MG63 (cell line): ENCODE measurements at regions not wholly inside any gene's neighbourhood (a gene's known extent, or its start where the extent isn't known, plus 50 kb on each side); places are given as distances from the start of the nearest gene placed in this dataset.
"Not testable (repeated sequence)": the region's sequence is repeated elsewhere in the genome, so short reads cannot be mapped to it uniquely, and the experiment has no call there.

ENCODE experiments used
- DNase-seq: peaks from one replicate; pipeline ENCODE4 v3.0.0-alpha.2; 2020
- H3K27me3 ChIP-seq: fragments of 250-450 bp; sonication (Bioruptor Pico); 2 replicates; pipeline ENCODE4 v1.5.1; 2020; ENCODE audit warnings: mild to moderate bottlenecking, moderate library complexity
- H3K36me3 ChIP-seq: fragments of 250-450 bp; sonication (Bioruptor Pico); 2 replicates; pipeline ENCODE4 v1.5.1; 2020; ENCODE audit warnings: mild to moderate bottlenecking, moderate library complexity
- H3K4me3 ChIP-seq: fragments of 250-450 bp; sonication (Bioruptor Pico); 2 replicates; pipeline ENCODE4 v1.5.1; 2020; ENCODE audit warnings: mild to moderate bottlenecking, moderate library complexity
- H3K9me3 ChIP-seq: fragments of 250-450 bp; sonication (Bioruptor Pico); 2 replicates; pipeline ENCODE4 v1.5.1; 2020; ENCODE audit warnings: mild to moderate bottlenecking, moderate library complexity

GRCh38 chr1:199626228-199626627 is 401.3 kb upstream of the NR5A2 start:
- not testable (repeated sequence) for DNase-seq, H3K9me3 ChIP-seq, H3K36me3 ChIP-seq, H3K27me3 ChIP-seq, H3K4me3 ChIP-seq

- Histone ChIP-seq H3K27me3 (no peaks in the 10 kb centered on the region), H3K36me3 (no peaks in the 10 kb centered on the region), H3K4me3 (no peak overlapping the region), H3K9me3 (0 out of 2 replicates have a peak, but pooled peaks cover 4% of the 10 kb centered on the region)
- no peak for DNase-seq
Observed at GRCh38 chr1:199629624-199630023, 397.9 kb upstream of the NR5A2 start.

- 0 out of 2 replicates have a peak, but pooled peaks cover 2% of the 10 kb centered on the region for H3K9me3 ChIP-seq
- H3K36me3 ChIP-seq = no peaks in the 10 kb centered on the region
- no peaks in the 10 kb centered on the region for H3K27me3 ChIP-seq
- no peak overlapping the region for H3K4me3 ChIP-seq
- no peak for DNase-seq
Observed at GRCh38 chr1:199639453-199639852, 388.1 kb upstream of the NR5A2 start.

- DNase-seq = no peak
- H3K36me3 ChIP-seq = no peaks in the 10 kb centered on the region
- H3K27me3 ChIP-seq = no peaks in the 10 kb centered on the region
- H3K4me3 ChIP-seq = no peak overlapping the region
- no peaks in the 10 kb centered on the region for H3K9me3 ChIP-seq
Observed at GRCh38 chr1:199641531-199641930, 386.0 kb upstream of the NR5A2 start.

DNA sequence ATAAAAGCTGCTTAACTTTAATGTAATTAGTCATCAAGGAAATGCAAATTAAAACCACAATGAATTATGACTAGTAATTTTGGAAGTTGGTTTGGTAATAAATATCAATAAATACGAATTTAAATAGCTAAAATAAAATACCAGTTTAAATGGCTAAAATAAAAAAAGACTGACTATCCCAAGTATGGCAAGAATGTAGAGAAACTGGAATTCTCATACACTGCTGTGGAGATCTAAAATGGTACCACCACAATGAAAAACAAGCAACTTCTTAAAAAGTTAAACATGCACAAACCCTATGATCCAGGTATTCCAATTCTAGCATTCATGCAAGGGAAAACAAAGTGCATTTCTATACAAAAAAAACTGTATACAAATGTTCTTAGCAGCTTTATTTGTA is 382.6 kb upstream of the NR5A2 start:
- no peaks in the 10 kb centered on the region for H3K27me3 ChIP-seq
- no peak for DNase-seq
- H3K4me3 ChIP-seq = no peak overlapping the region
- H3K9me3 ChIP-seq = peaks cover 12% of the 10 kb centered on the region
- no peaks in the 10 kb centered on the region for H3K36me3 ChIP-seq

DNA sequence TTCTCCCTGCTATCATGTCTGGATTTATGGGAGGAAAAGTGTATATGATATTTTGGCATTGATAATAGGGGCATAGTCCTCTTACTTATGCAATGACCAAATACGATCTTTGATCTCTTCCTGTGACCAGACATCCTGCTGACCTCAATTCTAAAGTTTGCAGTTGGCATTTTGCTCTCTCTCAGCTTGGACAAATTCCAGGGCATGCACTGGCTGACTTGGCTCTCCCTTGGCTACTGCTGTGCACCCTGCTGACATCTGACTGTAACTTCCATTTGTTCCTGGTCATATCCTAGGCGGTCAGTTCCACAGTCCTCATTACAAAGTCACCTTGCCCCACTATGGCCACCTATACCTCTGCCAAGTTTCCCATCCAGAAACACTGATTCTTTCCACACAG is 380.7 kb upstream of the NR5A2 start:
- H3K4me3 ChIP-seq = no peak overlapping the region
- no peaks in the 10 kb centered on the region for H3K36me3 ChIP-seq
- DNase-seq = peak; percentile 87
- peaks cover 19% of the 10 kb centered on the region for H3K9me3 ChIP-seq
- peaks cover 2% of the 10 kb centered on the region; the same call in 1 of the 2 replicates for H3K27me3 ChIP-seq

DNA sequence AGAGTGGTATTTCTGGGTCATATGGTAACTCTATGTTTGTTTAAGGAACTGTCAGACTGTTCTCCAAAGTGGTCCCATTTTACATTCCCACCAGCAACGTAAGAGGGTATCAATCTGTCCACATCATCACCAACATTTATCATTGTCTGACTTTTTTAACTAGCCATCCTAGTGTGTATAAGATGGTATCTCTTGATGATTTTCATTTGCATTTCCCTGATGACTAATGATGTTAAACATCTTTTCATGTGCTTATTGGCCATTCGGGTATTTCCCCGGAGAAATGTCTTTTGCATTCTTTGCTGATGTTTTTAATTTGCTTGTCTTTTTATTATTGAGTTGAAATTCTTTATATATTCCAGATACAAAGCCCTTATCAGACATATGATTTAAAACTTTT is 370.1 kb upstream of the NR5A2 start:
- no peaks in the 10 kb centered on the region for H3K9me3 ChIP-seq
- H3K4me3 ChIP-seq = no peak overlapping the region
- H3K27me3 ChIP-seq = peaks cover 11% of the 10 kb centered on the region
- DNase-seq = no peak
- no peaks in the 10 kb centered on the region for H3K36me3 ChIP-seq

DNA sequence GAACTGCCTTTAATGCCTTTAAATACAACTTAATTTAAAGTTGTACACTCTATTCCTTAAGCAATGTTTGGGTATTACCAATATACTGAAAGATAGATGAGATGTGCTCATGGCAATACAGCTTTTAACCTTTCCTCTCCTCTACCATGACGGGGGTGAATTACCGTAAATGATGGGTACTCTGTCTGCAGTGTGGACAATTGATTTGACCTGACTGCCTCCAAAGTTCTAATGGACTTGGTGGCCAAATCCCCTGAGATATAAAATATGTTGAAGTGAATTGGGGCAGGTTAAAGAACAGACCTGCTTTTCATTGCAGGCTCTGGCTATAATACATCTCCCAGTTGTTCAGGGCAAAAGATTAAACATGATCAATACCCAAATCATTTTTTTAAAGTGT is 367.4 kb upstream of the NR5A2 start:
- Histone ChIP-seq H3K36me3 (no peaks in the 10 kb centered on the region), H3K4me3 (no peak overlapping the region)

GRCh38 chr1:199665371-199665770 is 362.1 kb upstream of the NR5A2 start:
- DNase-seq = no peak
- Histone ChIP-seq H3K9me3 (no peaks in the 10 kb centered on the region), H3K4me3 (no peak overlapping the region), H3K36me3 (no peaks in the 10 kb centered on the region), H3K27me3 (no peaks in the 10 kb centered on the region)

More for the DNA sequence above, 367.4 kb upstream of the NR5A2 start:
- H3K9me3 ChIP-seq = no peaks in the 10 kb centered on the region
- DNase-seq = no peak
- H3K27me3 ChIP-seq = peaks cover 11% of the 10 kb centered on the region

GRCh38 chr1:199667089-199667488 is 360.4 kb upstream of the NR5A2 start:
- no peak for DNase-seq

GRCh38 chr1:199669916-199670315 is 357.6 kb upstream of the NR5A2 start:
- Histone ChIP-seq H3K27me3 (no peaks in the 10 kb centered on the region), H3K9me3 (no peaks in the 10 kb centered on the region), H3K36me3 (no peaks in the 10 kb centered on the region), H3K4me3 (no peak overlapping the region)
- no peak for DNase-seq

More at GRCh38 chr1:199667089-199667488, 360.4 kb upstream of the NR5A2 start:
- no peaks in the 10 kb centered on the region for H3K9me3 ChIP-seq
- H3K4me3 ChIP-seq = no peak overlapping the region
- no peaks in the 10 kb centered on the region for H3K27me3 ChIP-seq
- no peaks in the 10 kb centered on the region for H3K36me3 ChIP-seq

DNA sequence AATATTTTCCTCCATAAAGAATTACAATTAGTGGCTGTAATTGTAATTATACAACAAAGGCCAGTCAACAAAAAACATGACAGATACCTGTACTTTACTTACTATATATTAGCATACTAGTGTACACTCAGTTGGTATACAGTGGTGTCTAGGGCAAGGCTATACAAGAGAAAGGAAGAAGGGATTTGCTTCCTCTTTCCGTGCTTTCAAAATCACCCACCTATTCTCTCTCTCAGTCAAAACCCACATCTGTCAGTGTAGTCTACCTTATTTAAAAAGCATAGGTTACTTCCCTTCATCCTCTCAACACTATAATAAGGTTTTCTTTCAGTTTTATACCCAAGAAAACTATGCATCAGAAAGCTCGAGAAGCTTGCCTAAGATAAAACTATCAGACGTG is 355.8 kb upstream of the NR5A2 start:
- H3K27me3 ChIP-seq = no peaks in the 10 kb centered on the region
- H3K36me3 ChIP-seq = no peaks in the 10 kb centered on the region
- H3K9me3 ChIP-seq = no peaks in the 10 kb centered on the region
- DNase-seq = no peak
- no peak overlapping the region for H3K4me3 ChIP-seq

- Histone ChIP-seq H3K36me3 (no peaks in the 10 kb centered on the region), H3K9me3 (no peaks in the 10 kb centered on the region), H3K4me3 (no peak overlapping the region), H3K27me3 (no peaks in the 10 kb centered on the region)
- no peak for DNase-seq
Observed at GRCh38 chr1:199675937-199676336, 351.6 kb upstream of the NR5A2 start.

DNA sequence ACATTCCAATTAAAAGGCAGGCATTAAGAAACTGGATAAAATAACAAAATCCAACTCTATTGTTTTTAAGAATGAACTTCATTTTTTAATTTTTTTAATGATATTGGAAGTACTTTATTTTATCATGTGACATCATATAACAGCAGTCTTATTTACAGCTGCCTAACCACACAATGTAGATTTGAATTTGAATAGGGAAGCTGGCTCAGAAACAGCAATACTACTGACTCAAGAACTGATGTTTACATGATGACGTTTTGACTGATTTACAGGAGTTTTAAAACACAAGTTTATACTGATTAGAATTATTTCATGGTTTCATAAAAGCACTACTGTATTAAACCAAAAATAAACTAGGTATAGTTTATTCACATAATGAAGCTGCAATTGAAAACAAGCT is 348.7 kb upstream of the NR5A2 start:
- no peaks in the 10 kb centered on the region for H3K36me3 ChIP-seq
- no peak overlapping the region for H3K4me3 ChIP-seq
- DNase-seq = no peak

DNA sequence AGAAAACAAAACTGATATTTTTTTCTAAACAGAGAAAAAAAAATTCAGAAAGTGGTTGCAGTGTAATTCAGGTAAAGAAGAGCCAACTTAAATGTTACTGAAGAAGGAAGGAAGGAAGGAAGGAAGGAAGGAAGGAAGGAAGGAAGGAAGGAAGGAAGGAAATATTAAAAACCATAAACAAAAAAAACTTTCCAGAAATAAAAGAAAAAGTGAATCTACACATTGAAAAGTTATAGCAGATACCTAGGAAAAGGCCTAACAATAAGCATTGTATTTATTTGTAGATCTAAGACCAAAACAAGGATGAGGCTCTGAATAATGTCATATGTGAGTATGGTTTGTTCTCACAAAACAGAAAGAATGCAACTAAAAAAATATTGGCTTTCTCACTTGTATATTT is 345.4 kb upstream of the NR5A2 start:
- H3K36me3 ChIP-seq = no peaks in the 10 kb centered on the region
- no peak overlapping the region for H3K4me3 ChIP-seq
- H3K27me3 ChIP-seq = no peaks in the 10 kb centered on the region
- H3K9me3 ChIP-seq = no peaks in the 10 kb centered on the region
- DNase-seq = no peak

More for the DNA sequence above, 348.7 kb upstream of the NR5A2 start:
- H3K27me3 ChIP-seq = no peaks in the 10 kb centered on the region
- H3K9me3 ChIP-seq = no peaks in the 10 kb centered on the region

GRCh38 chr1:199684686-199685273 is 342.7 kb upstream of the NR5A2 start:
- no peak for DNase-seq
- Histone ChIP-seq H3K27me3 (no peaks in the 10 kb centered on the region), H3K4me3 (no peak overlapping the region), H3K9me3 (no peaks in the 10 kb centered on the region), H3K36me3 (no peaks in the 10 kb centered on the region)

DNA sequence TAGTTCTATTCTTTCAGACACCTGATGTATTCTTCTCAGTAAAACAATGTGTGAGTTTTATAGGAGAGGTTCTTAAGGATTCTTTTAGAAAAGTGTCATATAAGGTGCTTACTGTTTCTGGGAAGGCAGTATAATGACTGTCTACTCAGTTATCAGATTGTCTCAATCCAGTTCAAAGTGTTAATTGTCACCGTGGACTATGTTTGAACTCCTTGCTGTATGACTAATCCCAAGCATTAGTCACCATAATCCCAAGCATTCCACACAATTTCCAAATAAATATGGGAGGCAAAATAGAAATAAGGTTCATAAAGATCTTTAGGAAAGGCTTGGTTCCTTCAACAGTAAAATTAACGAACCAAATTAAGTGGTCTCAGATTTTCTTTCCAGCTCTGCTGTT is 342.1 kb upstream of the NR5A2 start:
- DNase-seq = no peak
- Histone ChIP-seq H3K36me3 (no peaks in the 10 kb centered on the region), H3K9me3 (no peaks in the 10 kb centered on the region), H3K27me3 (no peaks in the 10 kb centered on the region), H3K4me3 (no peak overlapping the region)

DNA sequence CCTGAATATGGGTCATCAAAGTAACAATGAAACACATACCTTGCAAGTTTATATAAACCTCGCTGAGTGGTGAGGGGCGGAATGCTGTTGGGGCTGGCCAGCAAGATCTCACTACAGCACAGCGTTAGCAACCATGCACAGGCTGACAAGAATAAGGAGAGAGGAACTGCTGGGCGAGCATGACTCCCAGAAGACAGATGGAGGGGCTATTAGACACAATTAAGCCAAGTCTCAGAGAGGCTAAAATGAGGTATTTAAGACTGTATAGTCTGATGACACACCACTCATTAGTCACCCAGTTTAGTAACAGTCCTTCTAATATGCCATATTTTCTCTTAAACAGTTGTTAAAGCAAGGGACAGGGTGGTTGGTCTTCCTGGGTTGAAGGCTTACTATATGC is 340.2 kb upstream of the NR5A2 start:
- DNase-seq = no peak
- Histone ChIP-seq H3K4me3 (no peak overlapping the region), H3K27me3 (no peaks in the 10 kb centered on the region), H3K36me3 (no peaks in the 10 kb centered on the region), H3K9me3 (no peaks in the 10 kb centered on the region)
